ENCODE measurements at regions not wholly inside any gene's neighbourhood (a gene's known extent, or its start where the extent isn't known, plus 50 kb on each side); places are given as distances from the start of the nearest gene placed in this dataset.

DNA sequence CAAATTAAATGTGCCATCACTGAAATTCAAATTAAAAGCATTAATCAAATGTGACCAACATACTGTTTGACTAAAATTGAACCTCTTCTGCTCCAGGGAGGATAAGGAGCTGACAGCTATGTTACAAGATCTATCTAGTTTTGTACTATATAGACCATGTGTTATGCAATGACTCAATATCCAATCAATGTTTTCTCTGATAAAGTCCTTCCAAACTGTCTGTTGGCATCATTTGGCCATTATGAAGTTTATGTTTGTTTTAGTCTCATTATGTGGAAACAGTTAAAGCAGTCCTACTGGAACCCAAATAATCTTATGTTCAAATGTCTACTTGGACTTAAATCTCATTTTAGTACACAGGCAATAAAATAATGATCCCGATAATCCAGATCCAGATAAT lies 267.0 kb upstream of the THBS1 start:
- TF ChIP-seq, protein P1, sequence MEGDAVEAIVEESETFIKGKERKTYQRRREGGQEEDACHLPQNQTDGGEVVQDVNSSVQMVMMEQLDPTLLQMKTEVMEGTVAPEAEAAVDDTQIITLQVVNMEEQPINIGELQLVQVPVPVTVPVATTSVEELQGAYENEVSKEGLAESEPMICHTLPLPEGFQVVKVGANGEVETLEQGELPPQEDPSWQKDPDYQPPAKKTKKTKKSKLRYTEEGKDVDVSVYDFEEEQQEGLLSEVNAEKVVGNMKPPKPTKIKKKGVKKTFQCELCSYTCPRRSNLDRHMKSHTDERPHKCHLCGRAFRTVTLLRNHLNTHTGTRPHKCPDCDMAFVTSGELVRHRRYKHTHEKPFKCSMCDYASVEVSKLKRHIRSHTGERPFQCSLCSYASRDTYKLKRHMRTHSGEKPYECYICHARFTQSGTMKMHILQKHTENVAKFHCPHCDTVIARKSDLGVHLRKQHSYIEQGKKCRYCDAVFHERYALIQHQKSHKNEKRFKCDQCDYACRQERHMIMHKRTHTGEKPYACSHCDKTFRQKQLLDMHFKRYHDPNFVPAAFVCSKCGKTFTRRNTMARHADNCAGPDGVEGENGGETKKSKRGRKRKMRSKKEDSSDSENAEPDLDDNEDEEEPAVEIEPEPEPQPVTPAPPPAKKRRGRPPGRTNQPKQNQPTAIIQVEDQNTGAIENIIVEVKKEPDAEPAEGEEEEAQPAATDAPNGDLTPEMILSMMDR (IDR thresholded peaks at IDR 0.05; ENCODE audit: control insufficient read depth, insufficient read depth, low read depth, low read length, missing control alignments) = no peak
- H3K4me3 ChIP-seq (ENCODE audit: control insufficient read depth, low read depth, low read length) = no peak overlapping the region
- no peak for DNase-seq (ENCODE audit: low read depth)

DNA sequence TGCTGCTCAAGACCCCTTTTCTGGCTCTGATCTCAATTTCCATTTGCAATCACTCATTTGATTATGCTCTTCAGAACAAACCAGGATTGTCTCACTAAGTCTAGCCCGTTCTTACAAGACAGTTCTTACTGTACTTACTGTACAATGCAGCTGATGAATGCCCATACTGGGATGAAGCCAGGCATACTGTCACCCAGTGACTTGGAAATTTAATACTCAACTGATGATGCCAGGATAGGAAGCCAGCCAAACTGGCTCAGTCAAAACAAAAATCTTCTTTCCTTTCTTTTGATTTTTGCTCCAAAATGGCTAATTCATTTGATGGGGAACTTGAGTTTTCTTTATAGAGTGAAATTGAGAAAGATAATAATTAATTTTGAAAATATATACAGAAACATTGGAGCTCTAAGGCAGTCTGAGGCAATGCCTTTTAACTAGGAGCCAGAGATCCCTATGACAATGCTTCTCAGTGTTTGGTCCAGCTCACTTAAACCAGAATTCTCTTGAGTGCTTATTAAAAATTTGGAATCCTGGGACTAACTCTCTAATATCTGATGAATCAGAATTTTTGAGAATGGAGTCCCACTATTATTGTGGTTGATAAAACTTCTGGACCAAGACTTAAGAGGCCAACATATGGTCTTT lies 265.6 kb upstream of the THBS1 start:
- TF ChIP-seq, protein P1 (IDR thresholded peaks at IDR 0.05; ENCODE audit: control insufficient read depth, insufficient read depth, low read depth, low read length, missing control alignments) = no peak
- no peak for DNase-seq (ENCODE audit: low read depth)
- H3K4me3 ChIP-seq (ENCODE audit: control insufficient read depth, low read depth, low read length) = no peak overlapping the region

DNA sequence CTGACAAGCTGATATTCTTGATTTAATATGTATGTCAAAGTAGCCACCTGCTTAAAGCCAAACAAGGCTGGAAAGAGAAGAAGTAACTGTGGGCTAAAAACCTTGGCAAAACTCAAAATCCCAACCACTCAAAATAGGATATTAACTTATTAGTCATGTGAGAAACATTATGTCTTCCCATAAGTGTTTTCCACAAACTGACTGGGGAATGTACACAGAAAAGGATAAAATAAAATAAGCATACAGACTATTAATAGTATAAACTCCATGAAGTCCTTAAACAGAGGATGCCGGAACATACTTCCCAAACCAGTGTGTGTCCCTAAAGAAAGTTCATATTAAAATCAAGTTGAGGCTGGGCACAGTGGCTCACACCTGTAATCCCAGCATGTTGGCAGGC lies 263.7 kb upstream of the THBS1 start:
- H3K4me3 ChIP-seq (ENCODE audit: control insufficient read depth, low read depth, low read length) = no peak overlapping the region
- no peak for DNase-seq (ENCODE audit: low read depth)
- TF ChIP-seq, protein P1 (IDR thresholded peaks at IDR 0.05; ENCODE audit: control insufficient read depth, insufficient read depth, low read depth, low read length, missing control alignments) = no peak

DNA sequence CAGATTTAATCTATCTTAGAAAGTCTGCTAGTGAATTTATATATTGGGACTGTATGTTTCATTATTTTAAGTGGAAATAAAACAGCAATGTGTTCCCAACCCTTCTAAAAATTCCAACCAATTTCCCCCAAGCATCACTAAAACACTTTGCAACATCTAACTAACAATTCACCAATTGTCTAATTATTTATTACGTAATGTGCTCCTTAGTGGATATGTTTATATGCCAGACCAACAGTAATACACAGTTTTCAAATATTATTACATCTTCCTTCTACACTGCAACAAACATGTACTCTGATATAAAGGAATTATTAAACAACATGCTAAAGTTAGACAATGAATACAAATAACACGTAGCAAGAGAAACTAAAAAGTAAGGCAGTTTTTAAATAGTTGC lies 262.6 kb upstream of the THBS1 start:
- no peak overlapping the region for H3K4me3 ChIP-seq (ENCODE audit: control insufficient read depth, low read depth, low read length)
- TF ChIP-seq, protein P1 (IDR thresholded peaks at IDR 0.05; ENCODE audit: control insufficient read depth, insufficient read depth, low read depth, low read length, missing control alignments) = no peak
- DNase-seq (ENCODE audit: low read depth) = no peak

DNA sequence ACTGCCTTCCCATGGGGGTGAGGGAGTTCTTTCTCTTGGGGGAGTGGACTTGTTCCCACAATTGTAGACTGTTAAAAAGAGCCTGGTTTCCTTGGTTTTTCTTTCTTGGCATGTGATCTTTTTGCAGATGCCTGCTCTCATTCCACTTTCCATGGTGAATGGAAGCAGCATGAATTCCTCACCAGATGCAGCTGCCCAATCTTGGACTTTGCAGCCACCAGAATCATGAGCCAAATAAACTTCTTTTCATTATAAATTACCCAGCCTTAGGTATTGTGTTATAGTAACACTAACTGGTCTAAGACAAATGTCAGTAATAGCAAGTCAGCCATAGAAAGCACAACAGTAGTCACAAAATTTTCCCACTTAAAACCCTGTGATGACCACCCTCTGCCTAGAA lies 260.5 kb upstream of the THBS1 start:
- DNase-seq (ENCODE audit: low read depth) = no peak
- TF ChIP-seq, protein P1 (IDR thresholded peaks at IDR 0.05; ENCODE audit: control insufficient read depth, insufficient read depth, low read depth, low read length, missing control alignments) = no peak

DNA sequence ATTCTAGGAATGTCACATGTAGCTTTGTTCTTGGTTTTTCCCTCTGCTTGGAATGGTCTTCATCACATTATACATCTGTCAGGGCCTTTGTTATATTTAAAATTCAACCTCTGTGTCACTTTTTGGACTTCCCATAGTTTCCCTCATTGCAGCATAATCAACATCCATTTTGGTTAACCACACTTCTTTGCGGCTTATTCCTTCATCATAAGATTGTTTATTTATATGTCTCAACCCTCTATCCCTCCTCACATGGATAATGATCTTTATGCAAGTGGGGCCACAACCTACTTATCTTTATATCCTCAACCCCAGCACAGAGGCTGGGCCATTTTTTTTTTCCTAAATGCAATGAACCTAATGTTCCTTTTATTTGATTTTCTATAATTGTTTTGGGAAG lies 260.0 kb upstream of the THBS1 start:
- no peak for DNase-seq (ENCODE audit: low read depth)
- TF ChIP-seq, protein P1 (IDR thresholded peaks at IDR 0.05; ENCODE audit: control insufficient read depth, insufficient read depth, low read depth, low read length, missing control alignments) = no peak
- H3K4me3 ChIP-seq (ENCODE audit: control insufficient read depth, low read depth, low read length) = no peak overlapping the region

More for the DNA sequence above, 260.5 kb upstream of the THBS1 start:
- no peak overlapping the region for H3K4me3 ChIP-seq (ENCODE audit: control insufficient read depth, low read depth, low read length)

All from AG09309 (cell line).